Endothelial cell of umbilical vein (primary cell): ENCODE measurements at regions not wholly inside any gene's neighbourhood (a gene's known extent, or its start where the extent isn't known, plus 50 kb on each side); places are given as distances from the start of the nearest gene placed in this dataset.

ENCODE experiments used
- BruUV-seq: library from RNA; stranded (reverse); fragments of 400-500 nt; replicated peaks from 2 replicates; lab custom pipeline; 2021; lab: Mats Ljungman, UMichigan
- CTCF ChIA-PET: fragments of 300-600, 350-600 bp; sonication (Branson Sonifier 250); formaldehyde crosslinking; loops from one replicate; lab custom pipeline; 2021; ENCODE audit warnings: antibody characterized with exemption, inconsistent platforms; lab: Charles Lee
- POLR2A ChIA-PET: fragments of 300-600, 350-600 bp; sonication (Branson Sonifier 250); formaldehyde crosslinking; loops from one replicate; lab custom pipeline; 2021; ENCODE audit warnings: antibody characterized with exemption, inconsistent platforms; lab: Charles Lee
- DNase-seq: peaks from one replicate; pipeline ENCODE4 v3.0.0-alpha.2; 2011; ENCODE audit warnings: low read depth, low spot score
- FAIRE-seq: peaks from 2 replicates; lab custom pipeline; 2011; peaks lifted over from hg19 to GRCh38; lab: Jason Lieb, UNC
- H2AFZ ChIP-seq: 2 replicates; pipeline ENCODE4 v1.6.0; 2012; ENCODE audit warnings: low read depth, low read length, control low read depth, inconsistent platforms
- H3K27ac ChIP-seq: 2 replicates; pipeline ENCODE4 v1.5.1; 2011; ENCODE audit warnings: low read depth, mild to moderate bottlenecking, control low read depth, low read length, moderate library complexity; ENCODE audit not compliant: insufficient read depth
- H3K27me3 ChIP-seq, 2 experiments: 2 replicates each; pipeline versions ENCODE4 v1.6.0 to v1.6.1; 2011; ENCODE audit warnings: low read length in 2 of 2, mixed read lengths in 1 of 2; ENCODE audit not compliant: control insufficient read depth in 2 of 2, insufficient read depth in 2 of 2
- H3K36me3 ChIP-seq, 2 experiments: 2 replicates in 1 of 2; 3 replicates in 1 of 2; pipeline ENCODE4 v1.5.1; 2011; ENCODE audit warnings: low read length in 2 of 2, mild to moderate bottlenecking in 1 of 2, moderate library complexity in 1 of 2; ENCODE audit not compliant: control insufficient read depth in 2 of 2, insufficient read depth in 2 of 2; ENCODE audit errors: extremely low read depth in 1 of 2
- H3K4me1 ChIP-seq: 3 replicates; pipeline ENCODE4 v1.5.1; 2011; ENCODE audit warnings: mild to moderate bottlenecking, low read length; ENCODE audit not compliant: control insufficient read depth, insufficient read depth; ENCODE audit errors: extremely low read depth
- H3K4me2 ChIP-seq: 2 replicates; pipeline ENCODE4 v1.6.1; 2011; ENCODE audit warnings: low read length, control low read depth, mixed read lengths; ENCODE audit not compliant: insufficient read depth
- H3K4me3 ChIP-seq, 3 experiments: fragments of 200-600 bp in 1 of 3; sonication (generic), shearing (Covaris generic) in 1 of 3; replicated peaks in 1 of 3; 2 replicates each; pipeline ENCODE4 v1.5.1; 2011 to 2016; ENCODE audit warnings: control low read depth in 3 of 3, low read length in 3 of 3, mild to moderate bottlenecking in 2 of 3, inconsistent platforms in 1 of 3, low read depth in 1 of 3, moderate library complexity in 1 of 3; ENCODE audit not compliant: insufficient read depth in 1 of 3
- H3K79me2 ChIP-seq: 2 replicates; pipeline ENCODE4 v1.6.0; 2012; ENCODE audit warnings: low read length, inconsistent platforms; ENCODE audit not compliant: control insufficient read depth, insufficient read depth
- H3K9ac ChIP-seq: replicated peaks from 2 replicates; pipeline ENCODE3; 2011; ENCODE audit warnings: low read length, control low read depth; ENCODE audit not compliant: insufficient read depth; ENCODE audit errors: extremely low read depth
- H3K9me1 ChIP-seq: replicated peaks from 3 replicates; pipeline ENCODE4 v1.6.0; 2011; ENCODE audit warnings: mild to moderate bottlenecking, low read length; ENCODE audit not compliant: control insufficient read depth, insufficient read depth; ENCODE audit errors: extremely low read depth
- H3K9me3 ChIP-seq: replicated peaks from 2 replicates; pipeline ENCODE4 v1.5.1; 2012; ENCODE audit warnings: low read length, inconsistent platforms; ENCODE audit not compliant: control insufficient read depth, insufficient read depth
- H4K20me1 ChIP-seq: replicated peaks from 2 replicates; pipeline ENCODE3; 2011; ENCODE audit warnings: mild to moderate bottlenecking, low read length; ENCODE audit not compliant: control insufficient read depth, insufficient read depth; ENCODE audit errors: extremely low read depth
- EZH2 ChIP-seq: IDR thresholded peaks from 2 replicates; pipeline ENCODE4 v1.6.1; 2012; ENCODE audit warnings: borderline replicate concordance, low read depth, mild to moderate bottlenecking, moderate library complexity, low read length, inconsistent platforms; ENCODE audit not compliant: severe bottlenecking
- FOS ChIP-seq: IDR thresholded peaks from 2 replicates; pipeline ENCODE4 v1.6.1; 2011; ENCODE audit warnings: mild to moderate bottlenecking, low read length, moderate library complexity, borderline replicate concordance; ENCODE audit not compliant: insufficient read depth
- GATA2 ChIP-seq: IDR thresholded peaks from 2 replicates; pipeline ENCODE4 v1.7.0; 2011; ENCODE audit warnings: low read depth, mild to moderate bottlenecking, moderate library complexity, mixed read lengths, low read length; ENCODE audit not compliant: insufficient read length, insufficient read depth
- JUN ChIP-seq: IDR thresholded peaks from 2 replicates; pipeline ENCODE4 v1.6.1; 2011; ENCODE audit warnings: borderline replicate concordance, low read depth; ENCODE audit not compliant: insufficient read length, insufficient read depth
- MAX ChIP-seq: IDR thresholded peaks from 2 replicates; pipeline ENCODE4 v1.6.1; 2011; ENCODE audit not compliant: insufficient read depth, insufficient read length
- MYC ChIP-seq: IDR thresholded peaks from one replicate; pipeline ENCODE4 v1.6.1; 2011; ENCODE audit warnings: mild to moderate bottlenecking, low read depth, low read length
- POLR2A ChIP-seq: IDR thresholded peaks from 2 replicates; pipeline ENCODE4 v1.6.1; 2012; ENCODE audit warnings: low read depth, mild to moderate bottlenecking, control low read depth, low read length
- POLR2AphosphoS5 ChIP-seq: IDR thresholded peaks from 2 replicates; pipeline ENCODE4 v1.6.1; 2012; ENCODE audit warnings: low read depth, mild to moderate bottlenecking, control low read depth, low read length, moderate library complexity; ENCODE audit not compliant: insufficient read depth
- dilution Hi-C: fragments of 300-500 bp; cut with MboI; formaldehyde crosslinking; loops from one replicate; pipeline ENCODE4 v1.15.0; 2019; ENCODE audit warnings: low sequenced_read_pairs; ENCODE audit not compliant: extremely low pct_ligation_motif_present
- intact Hi-C: fragments of 100-400 bp; cut with micrococcal nuclease; formaldehyde crosslinking; loops from one replicate; pipeline ENCODE4 v1.10.0; 2022
- TF ChIP-seq, protein P1 (sequence below), 2 donors: IDR thresholded peaks; 1 replicate in 1 of 2; 2 replicates in 1 of 2; pipeline ENCODE4 v1.5.1; 2011; ENCODE audit warnings: low read length in 2 of 2, mild to moderate bottlenecking in 2 of 2, moderate library complexity in 2 of 2, control low read depth in 1 of 2, inconsistent platforms in 1 of 2, low read depth in 1 of 2; ENCODE audit not compliant: insufficient read depth in 1 of 2; ENCODE audit errors: extremely low read depth in 1 of 2

- no peak overlapping the region for H2AFZ ChIP-seq
- no peaks in the 10 kb centered on the region for H3K36me3 ChIP-seq
- CTCF ChIA-PET = no interaction called here
- H3K79me2 ChIP-seq = no peaks in the 10 kb centered on the region
- FAIRE-seq (no peak), DNase-seq (no peak)
- H3K9me1 ChIP-seq = no peaks in the 10 kb centered on the region
- TF ChIP-seq JUN (no peak), FOS (no peak), MAX (no peak), GATA2 (no peak), MYC (no peak), POLR2A (no peak), POLR2AphosphoS5 (no peak), EZH2 (no peak)
- TF ChIP-seq, protein P1, sequence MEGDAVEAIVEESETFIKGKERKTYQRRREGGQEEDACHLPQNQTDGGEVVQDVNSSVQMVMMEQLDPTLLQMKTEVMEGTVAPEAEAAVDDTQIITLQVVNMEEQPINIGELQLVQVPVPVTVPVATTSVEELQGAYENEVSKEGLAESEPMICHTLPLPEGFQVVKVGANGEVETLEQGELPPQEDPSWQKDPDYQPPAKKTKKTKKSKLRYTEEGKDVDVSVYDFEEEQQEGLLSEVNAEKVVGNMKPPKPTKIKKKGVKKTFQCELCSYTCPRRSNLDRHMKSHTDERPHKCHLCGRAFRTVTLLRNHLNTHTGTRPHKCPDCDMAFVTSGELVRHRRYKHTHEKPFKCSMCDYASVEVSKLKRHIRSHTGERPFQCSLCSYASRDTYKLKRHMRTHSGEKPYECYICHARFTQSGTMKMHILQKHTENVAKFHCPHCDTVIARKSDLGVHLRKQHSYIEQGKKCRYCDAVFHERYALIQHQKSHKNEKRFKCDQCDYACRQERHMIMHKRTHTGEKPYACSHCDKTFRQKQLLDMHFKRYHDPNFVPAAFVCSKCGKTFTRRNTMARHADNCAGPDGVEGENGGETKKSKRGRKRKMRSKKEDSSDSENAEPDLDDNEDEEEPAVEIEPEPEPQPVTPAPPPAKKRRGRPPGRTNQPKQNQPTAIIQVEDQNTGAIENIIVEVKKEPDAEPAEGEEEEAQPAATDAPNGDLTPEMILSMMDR (IDR thresholded peaks at IDR 0.05; ENCODE audit: extremely low read depth in 1 of 2, insufficient read depth in 1 of 2, low read depth in 1 of 2, low read length in 2 of 2) = no peak
- intact Hi-C loops = no loop called here
- no peaks in the 10 kb centered on the region for H3K4me1 ChIP-seq
- H3K9me3 ChIP-seq = peaks cover 6% of the 10 kb centered on the region
- H3K27me3 ChIP-seq = no peaks in the 10 kb centered on the region
- H4K20me1 ChIP-seq = no peaks in the 10 kb centered on the region
- dilution Hi-C loops = no loop called here
- no peak overlapping the region for H3K9ac ChIP-seq
- H3K4me2 ChIP-seq = no peak overlapping the region
- no peak overlapping the region for H3K4me3 ChIP-seq
- no TSS peak for BruUV-seq
- no peak overlapping the region for H3K27ac ChIP-seq
- POLR2A ChIA-PET = no interaction called here
Measured at GRCh38 chr18:78396756-78397155, 582.9 kb upstream of the SALL3 start.
